NT2/D1 (cell line): ENCODE measurements at regions not wholly inside any gene's neighbourhood (a gene's known extent, or its start where the extent isn't known, plus 50 kb on each side); places are given as distances from the start of the nearest gene placed in this dataset.

Experiments used
- DNase-seq: peaks from one replicate; pipeline ENCODE4 v3.0.0-alpha.2; 2011; ENCODE audit warnings: low read depth, low spot score
- H3K27me3 ChIP-seq: 2 replicates; pipeline ENCODE4 v1.6.0; 2011; ENCODE audit warnings: mild to moderate bottlenecking; ENCODE audit not compliant: insufficient read length, insufficient read depth
- H3K36me3 ChIP-seq: 2 replicates; pipeline ENCODE4 v1.6.1; 2011; ENCODE audit warnings: mild to moderate bottlenecking, low read length, mixed read lengths; ENCODE audit not compliant: insufficient read depth, insufficient read length
- H3K4me1 ChIP-seq: 2 replicates; pipeline ENCODE4 v1.5.1; 2011; ENCODE audit not compliant: insufficient read depth, insufficient read length
- H3K4me3 ChIP-seq: 2 replicates; pipeline ENCODE4 v1.5.1; 2011; ENCODE audit warnings: low read depth; ENCODE audit not compliant: insufficient read length
- H3K9ac ChIP-seq: 2 replicates; pipeline ENCODE4 v1.6.0; 2011; ENCODE audit warnings: low read depth; ENCODE audit not compliant: insufficient read length
- H3K9me3 ChIP-seq: 2 replicates; pipeline ENCODE4 v1.5.1; 2011; ENCODE audit warnings: mild to moderate bottlenecking, low read length; ENCODE audit not compliant: insufficient read depth
- SUZ12 ChIP-seq: IDR thresholded peaks from 2 replicates; pipeline ENCODE4 v1.6.1; 2011; ENCODE audit not compliant: insufficient read length, insufficient read depth; ENCODE audit errors: extremely low read depth
- YY1 ChIP-seq: IDR thresholded peaks from 2 replicates; pipeline ENCODE4 v1.6.1; 2011; ENCODE audit not compliant: insufficient read length, insufficient read depth
- ZNF274 ChIP-seq: IDR thresholded peaks from 2 replicates; pipeline ENCODE4 v1.6.1; 2011; ENCODE audit warnings: mild to moderate bottlenecking, low read depth, low read length

GRCh38 chr5:88130211-88130815 lies 138.3 kb downstream of the TMEM161B start:
- no peak overlapping the region for H3K4me3 ChIP-seq
- H3K9me3 ChIP-seq: no peaks in the 10 kb centered on the region
- H3K27me3 ChIP-seq: no peaks in the 10 kb centered on the region
- no peak overlapping the region for H3K9ac ChIP-seq
- H3K36me3 ChIP-seq: no peaks in the 10 kb centered on the region
- H3K4me1 ChIP-seq: no peaks in the 10 kb centered on the region
- TF ChIP-seq ZNF274 (no peak), YY1 (no peak), SUZ12 (no peak)
- DNase-seq: no peak

DNA sequence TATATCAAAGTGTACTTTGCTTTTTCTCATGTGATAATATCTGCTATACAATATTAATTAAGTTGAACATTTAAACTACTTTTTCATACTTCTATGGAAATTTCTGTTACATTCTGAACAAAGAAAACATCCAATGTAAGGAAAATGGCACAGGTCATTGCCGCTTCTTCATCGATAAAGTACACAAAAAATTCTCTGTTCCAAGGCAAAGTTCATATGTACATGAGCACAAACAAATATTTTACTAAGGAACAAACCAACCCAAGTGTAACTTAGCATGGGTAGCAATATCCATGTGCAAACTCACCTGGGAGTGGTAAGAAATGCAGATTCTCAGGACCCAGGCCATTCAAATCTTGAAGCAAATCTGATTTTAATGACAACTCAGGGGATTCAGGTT lies 139.8 kb downstream of the TMEM161B start:
- H3K9me3 ChIP-seq: no peaks in the 10 kb centered on the region
- no peaks in the 10 kb centered on the region for H3K4me1 ChIP-seq
- DNase-seq: no peak
- no peaks in the 10 kb centered on the region for H3K27me3 ChIP-seq
- H3K36me3 ChIP-seq: no peaks in the 10 kb centered on the region
- H3K4me3 ChIP-seq: no peak overlapping the region
- no peak overlapping the region for H3K9ac ChIP-seq
- TF ChIP-seq SUZ12: no peak
- TF ChIP-seq YY1: no peak
- TF ChIP-seq ZNF274: no peak

GRCh38 chr5:88119535-88120125 lies 149.0 kb downstream of the TMEM161B start:
- Histone ChIP-seq H3K4me3 (no peak overlapping the region), H3K9me3 (no peaks in the 10 kb centered on the region), H3K27me3 (no peaks in the 10 kb centered on the region), H3K4me1 (no peaks in the 10 kb centered on the region), H3K9ac (no peak overlapping the region), H3K36me3 (no peaks in the 10 kb centered on the region)
- DNase-seq: no peak
- TF ChIP-seq ZNF274: no peak
- TF ChIP-seq SUZ12: no peak

DNA sequence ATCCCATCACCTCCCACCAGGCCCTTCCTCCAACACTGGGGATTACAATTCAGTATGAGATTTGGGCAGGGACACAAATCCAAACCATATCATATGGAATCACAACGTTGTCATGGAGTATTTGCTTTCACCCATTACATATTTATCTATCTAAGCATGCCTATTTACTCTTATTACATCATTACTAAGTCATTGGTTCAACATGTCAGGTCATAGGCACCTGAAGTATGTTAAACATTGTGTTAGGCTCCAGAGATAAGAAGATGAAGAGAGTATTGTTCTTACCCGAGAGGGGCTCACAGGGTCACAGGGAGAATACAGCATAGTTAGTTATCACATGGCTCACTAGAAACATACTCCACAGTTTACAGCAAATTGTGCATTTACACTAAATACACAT lies 150.5 kb downstream of the TMEM161B start:
- TF ChIP-seq SUZ12: no peak
- TF ChIP-seq YY1: no peak
- no peak for TF ChIP-seq ZNF274
- Histone ChIP-seq H3K9me3 (no peaks in the 10 kb centered on the region), H3K4me1 (no peaks in the 10 kb centered on the region), H3K9ac (no peak overlapping the region), H3K27me3 (no peaks in the 10 kb centered on the region), H3K36me3 (no peaks in the 10 kb centered on the region), H3K4me3 (no peak overlapping the region)
- DNase-seq: no peak

- H3K4me1 ChIP-seq: no peaks in the 10 kb centered on the region
- no peak overlapping the region for H3K4me3 ChIP-seq
- DNase-seq: no peak
- no peak for TF ChIP-seq SUZ12
- no peak for TF ChIP-seq ZNF274
- no peak for TF ChIP-seq YY1
- H3K27me3 ChIP-seq: no peaks in the 10 kb centered on the region
- H3K36me3 ChIP-seq: no peaks in the 10 kb centered on the region
- H3K9ac ChIP-seq: no peak overlapping the region
- H3K9me3 ChIP-seq: no peaks in the 10 kb centered on the region
Measured at GRCh38 chr5:88117546-88117945, 151.1 kb downstream of the TMEM161B start.

- H3K9ac ChIP-seq: no peak overlapping the region
- TF ChIP-seq SUZ12 (no peak), YY1 (no peak), ZNF274 (no peak)
Measured at GRCh38 chr5:88116396-88116795, 152.2 kb downstream of the TMEM161B start.

GRCh38 chr5:88115211-88115610 lies 153.4 kb downstream of the TMEM161B start:
- no peak for DNase-seq
- Histone ChIP-seq H3K4me1 (no peaks in the 10 kb centered on the region), H3K36me3 (no peaks in the 10 kb centered on the region), H3K27me3 (no peaks in the 10 kb centered on the region), H3K4me3 (no peak overlapping the region), H3K9ac (no peak overlapping the region), H3K9me3 (no peaks in the 10 kb centered on the region)
- no peak for TF ChIP-seq YY1
- TF ChIP-seq ZNF274: no peak
- TF ChIP-seq SUZ12: no peak

More at GRCh38 chr5:88116396-88116795, 152.2 kb downstream of the TMEM161B start:
- no peaks in the 10 kb centered on the region for H3K36me3 ChIP-seq
- no peak for DNase-seq
- H3K4me3 ChIP-seq: no peak overlapping the region
- H3K27me3 ChIP-seq: no peaks in the 10 kb centered on the region
- H3K9me3 ChIP-seq: no peaks in the 10 kb centered on the region
- H3K4me1 ChIP-seq: no peaks in the 10 kb centered on the region
